Choroid plexus epithelial cell (primary cell): ENCODE measurements at regions not wholly inside any gene's neighbourhood (a gene's known extent, or its start where the extent isn't known, plus 50 kb on each side); places are given as distances from the start of the nearest gene placed in this dataset.
"Not testable (repeated sequence)": the region's sequence is repeated elsewhere in the genome, so short reads cannot be mapped to it uniquely, and the experiment has no call there.

Source experiments
- DNase-seq: peaks from one replicate; pipeline ENCODE4 v3.0.0-alpha.2; 2010; ENCODE audit warnings: low read depth
- H3K4me3 ChIP-seq: 2 replicates; pipeline ENCODE4 v1.5.1; 2011; ENCODE audit warnings: low read depth, mild to moderate bottlenecking, control low read depth, low read length, moderate library complexity
- CTCF ChIP-seq: conservative IDR thresholded peaks from 2 replicates; pipeline ENCODE4 v1.5.1; 2011; ENCODE audit warnings: low read depth, mild to moderate bottlenecking, control low read depth, inconsistent platforms, low read length, moderate library complexity

GRCh38 chr7:149991652-149992302 is 118.0 kb downstream of the ATP6V0E2 start:
- DNase-seq, H3K4me3 ChIP-seq: not testable (repeated sequence)

- not testable (repeated sequence) for DNase-seq, H3K4me3 ChIP-seq
Measured at GRCh38 chr7:149992366-149992765, 118.6 kb downstream of the ATP6V0E2 start.

GRCh38 chr7:149995369-149996026 is 121.7 kb downstream of the ATP6V0E2 start:
- not testable (repeated sequence) for DNase-seq, H3K4me3 ChIP-seq

- DNase-seq, H3K4me3 ChIP-seq: not testable (repeated sequence)
Measured at GRCh38 chr7:150000780-150001599, 127.2 kb downstream of the ATP6V0E2 start.

GRCh38 chr7:150003304-150003810 is 129.6 kb downstream of the ATP6V0E2 start:
- no peak overlapping the region for H3K4me3 ChIP-seq
- DNase-seq = no peak
- TF ChIP-seq CTCF = no peak

GRCh38 chr7:150003973-150004372 is 130.2 kb downstream of the ATP6V0E2 start:
- DNase-seq, H3K4me3 ChIP-seq: not testable (repeated sequence)

GRCh38 chr7:150004843-150005242 is 131.1 kb downstream of the ATP6V0E2 start:
- not testable (repeated sequence) for DNase-seq, H3K4me3 ChIP-seq

GRCh38 chr7:150009620-150010303 is 136.0 kb downstream of the ATP6V0E2 start:
- DNase-seq, H3K4me3 ChIP-seq: not testable (repeated sequence)

- not testable (repeated sequence) for DNase-seq, H3K4me3 ChIP-seq
Measured at GRCh38 chr7:150016651-150017189, 143.0 kb downstream of the ATP6V0E2 start.

- DNase-seq, H3K4me3 ChIP-seq: not testable (repeated sequence)
Measured at GRCh38 chr7:150020210-150020609, 146.4 kb downstream of the ATP6V0E2 start.

- not testable (repeated sequence) for DNase-seq, H3K4me3 ChIP-seq
Measured at GRCh38 chr7:150024550-150025490, 151.1 kb downstream of the ATP6V0E2 start.

- DNase-seq, H3K4me3 ChIP-seq: not testable (repeated sequence)
Measured at GRCh38 chr7:150025802-150026201, 152.0 kb downstream of the ATP6V0E2 start.

GRCh38 chr7:150028344-150029012 is 154.7 kb downstream of the ATP6V0E2 start:
- H3K4me3 ChIP-seq, DNase-seq: not testable (repeated sequence)

- DNase-seq, H3K4me3 ChIP-seq: not testable (repeated sequence)
Measured at GRCh38 chr7:150029013-150029389, 155.2 kb downstream of the ATP6V0E2 start.

GRCh38 chr7:150031733-150032132 is 158.0 kb downstream of the ATP6V0E2 start:
- not testable (repeated sequence) for DNase-seq, H3K4me3 ChIP-seq

GRCh38 chr7:150033711-150034110 is 159.9 kb downstream of the ATP6V0E2 start:
- DNase-seq, H3K4me3 ChIP-seq: not testable (repeated sequence)
